ENCODE measurements at regions not wholly inside any gene's neighbourhood (a gene's known extent, or its start where the extent isn't known, plus 50 kb on each side); places are given as distances from the start of the nearest gene placed in this dataset.

DNA sequence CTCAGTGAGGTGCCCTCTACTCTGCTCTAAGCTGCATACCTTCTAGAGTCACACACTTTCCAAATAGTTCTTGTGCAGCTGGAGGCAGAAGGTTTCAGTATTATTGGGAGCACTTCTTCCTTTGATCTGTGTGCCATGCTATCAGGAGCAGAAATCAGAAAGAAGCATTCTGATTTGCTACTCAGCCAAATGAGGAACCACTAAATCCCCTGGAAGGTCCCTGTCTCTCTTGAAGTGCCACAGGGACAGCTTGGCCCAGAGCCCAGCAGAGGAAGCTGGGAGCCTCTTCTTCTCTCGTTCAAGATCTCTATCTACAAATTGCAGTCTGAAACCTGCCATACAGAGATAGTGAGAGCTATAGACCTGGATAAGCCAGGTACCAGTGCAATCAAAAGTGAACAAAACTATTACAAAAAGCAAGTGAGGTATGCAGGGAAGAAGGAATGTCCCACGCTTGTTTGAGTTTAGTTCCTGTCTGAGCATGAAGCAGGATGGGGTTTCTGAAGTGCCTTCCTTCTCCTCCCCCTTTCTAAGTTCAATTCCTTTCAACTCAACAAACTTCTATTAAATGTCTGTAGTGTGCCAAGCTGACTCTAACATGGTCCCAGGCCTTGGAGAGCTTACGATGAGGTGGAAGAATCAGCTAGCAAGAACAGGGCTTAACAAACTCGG is 100.9 kb upstream of the PARP11 start:
- ATAC-seq, result peak; percentile 41
- Mint-ChIP-seq H3K9me3 (peaks cover 6% of the 10 kb centered on the region), H3K36me3 (ENCODE audit: low read depth) (no peaks in the 10 kb centered on the region), H3K27ac (peak overlapping the region; percentile 94), H3K27me3 (no peaks in the 10 kb centered on the region), H3K4me3 (peak overlapping the region; percentile 63), H3K4me1 (peaks cover 78% of the 10 kb centered on the region)
- DNase-seq, result no peak

DNA sequence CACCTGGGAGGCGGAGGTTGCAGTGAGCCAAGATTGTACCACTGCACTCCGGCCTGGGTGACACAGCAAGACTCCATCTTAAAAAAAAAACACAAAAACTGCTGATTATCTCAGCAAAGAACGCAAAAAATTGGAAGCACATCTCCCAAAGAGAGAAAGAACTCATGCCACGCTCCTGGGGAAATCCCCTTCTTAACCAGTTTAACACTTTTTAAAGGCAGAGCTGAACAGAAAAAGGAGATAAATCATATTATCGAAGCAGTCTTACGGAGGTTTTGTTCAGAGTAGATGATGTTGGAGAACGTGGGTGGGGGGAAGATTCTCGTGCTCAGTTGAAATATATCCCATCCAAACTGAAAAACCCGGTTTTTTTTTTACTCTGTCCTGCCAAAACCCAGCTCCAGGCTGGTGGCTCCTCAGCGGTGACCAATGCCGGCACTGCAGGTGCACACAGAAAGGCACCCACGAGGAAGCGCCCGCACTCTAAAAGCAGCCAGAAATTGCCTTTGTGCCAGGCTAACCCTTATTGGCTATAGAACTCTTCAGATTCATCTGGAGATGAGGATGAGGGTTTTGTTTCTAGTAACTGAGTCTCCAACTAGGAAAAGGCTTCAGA is 100.2 kb upstream of the PARP11 start:
- Mint-ChIP-seq H3K27me3 (no peaks in the 10 kb centered on the region), H3K27ac (peak overlapping the region; percentile 94), H3K4me1 (peaks cover 74% of the 10 kb centered on the region), H3K9me3 (peaks cover 6% of the 10 kb centered on the region), H3K4me3 (peak overlapping the region; percentile 63), H3K36me3 (ENCODE audit: low read depth) (no peaks in the 10 kb centered on the region)
- ATAC-seq (peak; percentile 22), DNase-seq (peak; percentile 23)

GRCh38 chr12:3972576-3972975 is 99.4 kb upstream of the PARP11 start:
- Mint-ChIP-seq H3K27me3 (no peaks in the 10 kb centered on the region), H3K4me1 (peaks cover 67% of the 10 kb centered on the region), H3K4me3 (peak overlapping the region; percentile 53), H3K36me3 (ENCODE audit: low read depth) (no peaks in the 10 kb centered on the region), H3K27ac (peak overlapping the region; percentile 94), H3K9me3 (peaks cover 6% of the 10 kb centered on the region)
- ATAC-seq (no peak), DNase-seq (peak; percentile 34)

DNA sequence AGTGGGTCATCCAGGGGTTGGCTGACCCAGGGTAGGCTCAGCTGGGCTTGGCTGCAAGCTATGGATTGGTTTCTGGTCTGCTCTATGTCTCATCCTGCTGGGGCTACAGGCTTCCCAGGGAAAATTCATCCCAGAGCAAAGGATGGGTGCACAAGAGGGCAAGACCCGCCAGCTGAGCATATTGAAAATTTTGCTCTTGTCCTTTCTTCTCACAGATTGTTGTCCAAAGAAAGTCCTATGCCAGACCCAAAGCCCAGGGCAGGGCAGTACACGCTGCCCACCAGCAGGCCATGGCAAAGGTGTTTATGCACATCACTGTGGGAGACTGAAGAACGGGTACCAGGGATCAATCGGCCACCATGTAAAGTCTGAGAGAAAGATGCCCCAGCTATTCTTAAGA is 95.3 kb upstream of the PARP11 start:
- Mint-ChIP-seq H3K4me1 (peaks cover 30% of the 10 kb centered on the region), H3K4me3 (no peak overlapping the region), H3K36me3 (ENCODE audit: low read depth) (no peaks in the 10 kb centered on the region), H3K27me3 (no peaks in the 10 kb centered on the region), H3K27ac (no peak overlapping the region), H3K9me3 (peaks cover 6% of the 10 kb centered on the region)
- ATAC-seq (no peak), DNase-seq (no peak)

DNA sequence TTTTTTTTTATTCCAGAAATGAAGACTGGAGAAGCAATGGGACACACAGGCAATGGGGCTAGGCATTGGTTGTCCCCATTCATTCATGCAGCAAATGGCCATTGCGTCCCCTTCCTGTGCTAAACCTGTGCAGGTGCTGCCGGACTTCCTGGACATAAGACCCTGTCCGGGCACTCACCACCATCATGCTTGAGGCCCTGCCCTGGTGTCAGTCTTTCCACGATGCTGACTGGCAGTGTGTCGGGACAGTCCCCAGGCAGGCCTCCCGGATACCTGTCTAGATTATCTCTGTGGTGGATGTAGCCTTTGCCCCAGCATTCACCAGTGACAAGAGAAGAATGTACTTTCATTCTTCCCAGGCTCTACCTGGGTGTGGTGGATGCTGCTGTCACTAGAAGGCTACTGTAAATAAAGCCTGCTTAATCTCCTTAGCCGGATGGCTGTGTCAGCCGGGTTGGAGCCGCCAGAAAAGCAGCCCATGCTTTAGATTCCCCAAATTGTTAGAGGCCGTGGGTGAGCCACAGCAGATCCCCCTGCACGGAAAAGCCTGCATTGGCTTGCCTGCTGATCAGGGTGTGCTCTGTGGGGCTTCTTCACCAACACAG is 94.5 kb upstream of the PARP11 start:
- H3K27me3 Mint-ChIP-seq, result no peaks in the 10 kb centered on the region
- no peaks in the 10 kb centered on the region for H3K36me3 Mint-ChIP-seq (ENCODE audit: low read depth)
- peaks cover 28% of the 10 kb centered on the region for H3K4me1 Mint-ChIP-seq
- ATAC-seq (no peak), DNase-seq (no peak)
- no peak overlapping the region for H3K27ac Mint-ChIP-seq
- no peak overlapping the region for H3K4me3 Mint-ChIP-seq
- H3K9me3 Mint-ChIP-seq, result peaks cover 6% of the 10 kb centered on the region

DNA sequence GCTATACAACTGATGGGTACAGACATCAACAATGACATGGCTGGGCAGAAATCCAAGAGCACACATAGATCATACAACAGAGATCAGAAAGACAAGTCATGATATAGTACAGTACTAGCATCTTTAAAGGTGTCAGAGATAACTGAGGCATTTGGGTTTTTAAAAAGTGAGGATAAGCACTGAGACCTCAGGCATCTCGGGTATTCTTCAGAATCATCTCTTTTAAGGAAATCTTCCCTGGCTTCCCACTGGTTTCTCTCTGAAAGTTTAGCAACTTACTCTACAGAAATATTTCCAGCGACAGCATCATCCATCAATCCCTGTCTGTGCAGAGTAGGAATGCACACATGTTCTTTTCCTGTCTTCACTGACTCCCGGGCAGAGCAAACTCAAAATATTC is 93.2 kb upstream of the PARP11 start:
- ATAC-seq (no peak), DNase-seq (no peak)
- Mint-ChIP-seq H3K27me3 (no peaks in the 10 kb centered on the region), H3K4me1 (peaks cover 29% of the 10 kb centered on the region), H3K4me3 (no peak overlapping the region), H3K36me3 (ENCODE audit: low read depth) (no peaks in the 10 kb centered on the region), H3K9me3 (no peaks in the 10 kb centered on the region), H3K27ac (no peak overlapping the region)

GRCh38 chr12:3965046-3965445 is 91.8 kb upstream of the PARP11 start:
- DNase-seq (no peak), ATAC-seq (no peak)
- no peaks in the 10 kb centered on the region for H3K36me3 Mint-ChIP-seq (ENCODE audit: low read depth)
- no peaks in the 10 kb centered on the region for H3K27me3 Mint-ChIP-seq
- peak overlapping the region; percentile 1 for H3K27ac Mint-ChIP-seq
- H3K4me3 Mint-ChIP-seq, result no peak overlapping the region
- peaks cover 25% of the 10 kb centered on the region for H3K4me1 Mint-ChIP-seq
- no peaks in the 10 kb centered on the region for H3K9me3 Mint-ChIP-seq

DNA sequence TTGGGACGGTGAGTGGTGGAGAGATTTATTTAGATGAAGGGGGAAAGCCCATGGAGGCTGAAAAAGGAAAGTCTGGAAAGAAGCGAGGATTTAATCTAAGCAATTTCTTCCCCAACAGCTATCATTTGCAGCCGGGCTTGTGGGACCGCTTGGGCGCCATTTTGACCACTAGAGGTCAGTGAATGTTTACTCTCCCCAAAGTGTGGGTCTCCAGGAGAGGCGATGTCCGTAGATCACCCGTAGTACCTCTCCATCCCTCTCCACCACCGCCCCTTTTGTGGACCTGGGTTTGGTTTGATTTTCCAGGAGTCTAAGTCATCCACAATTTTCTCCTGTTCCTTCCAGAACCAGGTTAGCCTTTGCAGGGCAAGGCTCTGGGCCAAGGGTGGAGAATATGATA is 91.2 kb upstream of the PARP11 start:
- ATAC-seq (peak; percentile 44), DNase-seq (peak; percentile 53)
- H3K9me3 Mint-ChIP-seq, result no peaks in the 10 kb centered on the region
- H3K27ac Mint-ChIP-seq, result no peak overlapping the region
- H3K4me1 Mint-ChIP-seq, result peaks cover 25% of the 10 kb centered on the region
- no peak overlapping the region for H3K4me3 Mint-ChIP-seq
- H3K36me3 Mint-ChIP-seq (ENCODE audit: low read depth), result no peaks in the 10 kb centered on the region
- H3K27me3 Mint-ChIP-seq, result no peaks in the 10 kb centered on the region

GRCh38 chr12:3962631-3963483 is 89.7 kb upstream of the PARP11 start:
- ATAC-seq, result peak; percentile 96
- Mint-ChIP-seq H3K36me3 (ENCODE audit: low read depth) (no peaks in the 10 kb centered on the region), H3K27me3 (no peaks in the 10 kb centered on the region), H3K9me3 (no peaks in the 10 kb centered on the region), H3K4me3 (no peak overlapping the region), H3K27ac (peak overlapping the region; percentile 50), H3K4me1 (peaks cover 20% of the 10 kb centered on the region)
- peak; percentile 49 for DNase-seq

GRCh38 chr12:3961591-3961990 is 88.4 kb upstream of the PARP11 start:
- Mint-ChIP-seq H3K4me1 (peaks cover 20% of the 10 kb centered on the region), H3K36me3 (ENCODE audit: low read depth) (no peaks in the 10 kb centered on the region), H3K27ac (no peak overlapping the region), H3K4me3 (no peak overlapping the region), H3K27me3 (no peaks in the 10 kb centered on the region), H3K9me3 (no peaks in the 10 kb centered on the region)
- no peak for DNase-seq
- ATAC-seq, result no peak

GRCh38 chr12:3959799-3960560 is 86.8 kb upstream of the PARP11 start:
- peaks cover 1% of the 10 kb centered on the region for H3K27me3 Mint-ChIP-seq
- DNase-seq (no peak), ATAC-seq (no peak)
- H3K9me3 Mint-ChIP-seq, result no peaks in the 10 kb centered on the region
- H3K27ac Mint-ChIP-seq, result no peak overlapping the region
- H3K4me1 Mint-ChIP-seq, result peaks cover 23% of the 10 kb centered on the region
- H3K36me3 Mint-ChIP-seq (ENCODE audit: low read depth), result no peaks in the 10 kb centered on the region
- H3K4me3 Mint-ChIP-seq, result no peak overlapping the region

DNA sequence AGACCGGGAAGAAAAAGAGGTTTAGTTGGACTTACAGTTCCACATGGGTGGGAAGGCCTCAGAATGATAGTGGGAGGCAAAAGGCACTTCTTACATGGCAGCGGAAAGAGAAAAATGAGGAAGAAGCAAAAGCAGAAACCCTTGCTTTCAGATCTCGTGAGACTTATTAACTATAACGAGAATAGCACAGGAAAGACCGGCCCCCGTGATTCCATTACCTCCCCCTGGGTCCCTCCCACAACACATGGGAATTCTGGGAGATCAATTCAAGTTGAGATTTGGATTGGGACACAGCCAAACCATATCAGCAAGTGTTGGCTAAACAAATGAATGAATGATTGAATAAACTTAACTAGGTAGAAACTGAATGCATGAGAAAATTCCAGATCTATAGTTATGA is 85.3 kb upstream of the PARP11 start:
- DNase-seq (no peak), ATAC-seq (no peak)
- H3K4me1 Mint-ChIP-seq, result peaks cover 22% of the 10 kb centered on the region
- H3K4me3 Mint-ChIP-seq, result no peak overlapping the region
- H3K36me3 Mint-ChIP-seq (ENCODE audit: low read depth), result no peaks in the 10 kb centered on the region
- H3K9me3 Mint-ChIP-seq, result no peaks in the 10 kb centered on the region
- H3K27me3 Mint-ChIP-seq, result peaks cover 2% of the 10 kb centered on the region
- no peak overlapping the region for H3K27ac Mint-ChIP-seq

GRCh38 chr12:3951380-3952135 is 78.4 kb upstream of the PARP11 start:
- peak overlapping the region; percentile 63 for H3K27ac Mint-ChIP-seq
- peaks cover 51% of the 10 kb centered on the region for H3K4me1 Mint-ChIP-seq
- ATAC-seq, result peak; percentile 49
- peaks cover 2% of the 10 kb centered on the region for H3K27me3 Mint-ChIP-seq
- peak overlapping the region; percentile 36 for H3K4me3 Mint-ChIP-seq
- no peak for DNase-seq
- H3K36me3 Mint-ChIP-seq (ENCODE audit: low read depth), result peaks cover 2% of the 10 kb centered on the region
- H3K9me3 Mint-ChIP-seq, result peaks cover 11% of the 10 kb centered on the region

Measured in activated naive CD8-positive, alpha-beta T cell treated with anti-CD3 and anti-CD28 coated beads, Interleukin-2, amount 50 U/mL, for 24 hours (primary cell).